Spinal cord (tissue), 9 donors: ENCODE measurements at regions not wholly inside any gene's neighbourhood (a gene's known extent, or its start where the extent isn't known, plus 50 kb on each side); places are given as distances from the start of the nearest gene placed in this dataset.

Experiments
- DNase-seq, 6 donors: peaks; one replicate each; pipeline versions ENCODE4 v3.0.0 to v3.0.0-alpha.2; 2013 to 2015; ENCODE audit warnings: low spot score in 6 of 6, low read depth in 4 of 6
- H3K27ac ChIP-seq: one replicate; pipeline ENCODE4 v1.5.1; 2013; ENCODE audit warnings: low read depth, low read length, control low read depth
- H3K27me3 ChIP-seq: one replicate; pipeline ENCODE4 v1.6.1; 2013; ENCODE audit warnings: low read length; ENCODE audit not compliant: control insufficient read depth, insufficient read depth
- H3K36me3 ChIP-seq: one replicate; pipeline ENCODE4 v1.6.1; 2013; ENCODE audit warnings: low read length; ENCODE audit not compliant: control insufficient read depth, insufficient read depth
- H3K4me1 ChIP-seq: one replicate; pipeline ENCODE4 v1.6.1; 2013; ENCODE audit warnings: low read length; ENCODE audit not compliant: control insufficient read depth, insufficient read depth
- H3K4me3 ChIP-seq: one replicate; pipeline ENCODE4 v1.5.1; 2013; ENCODE audit warnings: low read depth, low read length, control low read depth
- H3K9me3 ChIP-seq: one replicate; pipeline ENCODE4 v1.6.1; 2013; ENCODE audit warnings: low read length; ENCODE audit not compliant: control insufficient read depth, insufficient read depth
- WGBS: methylation state at CpG from one replicate; pipeline ENCODE4 v1.1.5; 2013; ENCODE audit warnings: missing lambda C conversion rate; ENCODE audit not compliant: insufficient coverage; 5-methylcytosine and 5-hydroxymethylcytosine counted together
- donor health status: healthy.

GRCh38 chr2:129068543-129068942 is 749.9 kb upstream of the HS6ST1 start:
- Histone ChIP-seq H3K4me1 (no peaks in the 10 kb centered on the region), H3K27me3 (no peaks in the 10 kb centered on the region), H3K4me3 (no peak overlapping the region), H3K9me3 (no peaks in the 10 kb centered on the region), H3K36me3 (no peaks in the 10 kb centered on the region), H3K27ac (no peak overlapping the region)
- no peak for DNase-seq
- WGBS = 74% methylated on average over 3 of the region's 5 CpGs

GRCh38 chr2:129069875-129070594 is 751.4 kb upstream of the HS6ST1 start:
- 89% methylated on average over 12 of the region's 12 CpGs for WGBS
- DNase-seq = no peak
- no peak overlapping the region for H3K4me3 ChIP-seq
- H3K27ac ChIP-seq = no peak overlapping the region
- no peaks in the 10 kb centered on the region for H3K9me3 ChIP-seq
- H3K27me3 ChIP-seq = no peaks in the 10 kb centered on the region
- H3K4me1 ChIP-seq = no peaks in the 10 kb centered on the region
- H3K36me3 ChIP-seq = no peaks in the 10 kb centered on the region

- Histone ChIP-seq H3K36me3 (no peaks in the 10 kb centered on the region), H3K4me1 (no peaks in the 10 kb centered on the region), H3K27me3 (no peaks in the 10 kb centered on the region), H3K4me3 (no peak overlapping the region), H3K9me3 (no peaks in the 10 kb centered on the region), H3K27ac (no peak overlapping the region)
- WGBS = 86% methylated on average over 3 of the region's 3 CpGs
- DNase-seq = no peak
Observed at GRCh38 chr2:129070663-129071062, 752.0 kb upstream of the HS6ST1 start.

GRCh38 chr2:129071531-129071930 is 752.9 kb upstream of the HS6ST1 start:
- Histone ChIP-seq H3K36me3 (no peaks in the 10 kb centered on the region), H3K4me1 (no peaks in the 10 kb centered on the region)
- WGBS = no CpG with 5 or more reads among the region's 6 CpGs

GRCh38 chr2:129074298-129074920 is 755.7 kb upstream of the HS6ST1 start:
- DNase-seq = no peak
- H3K36me3 ChIP-seq = no peaks in the 10 kb centered on the region
- H3K4me1 ChIP-seq = no peaks in the 10 kb centered on the region
- H3K9me3 ChIP-seq = no peaks in the 10 kb centered on the region
- no peaks in the 10 kb centered on the region for H3K27me3 ChIP-seq
- WGBS = 88% methylated on average over 1 of the region's 3 CpGs
- no peak overlapping the region for H3K4me3 ChIP-seq
- H3K27ac ChIP-seq = no peak overlapping the region

More at GRCh38 chr2:129071531-129071930, 752.9 kb upstream of the HS6ST1 start:
- no peak for DNase-seq
- H3K9me3 ChIP-seq = no peaks in the 10 kb centered on the region
- H3K27ac ChIP-seq = no peak overlapping the region
- H3K27me3 ChIP-seq = no peaks in the 10 kb centered on the region
- no peak overlapping the region for H3K4me3 ChIP-seq

- Histone ChIP-seq H3K4me3 (no peak overlapping the region), H3K36me3 (no peaks in the 10 kb centered on the region), H3K4me1 (no peaks in the 10 kb centered on the region), H3K9me3 (no peaks in the 10 kb centered on the region), H3K27me3 (no peaks in the 10 kb centered on the region), H3K27ac (no peak overlapping the region)
- no peak for DNase-seq
- WGBS = 93% methylated on average over 3 of the region's 3 CpGs
Observed at GRCh38 chr2:129078548-129078947, 759.9 kb upstream of the HS6ST1 start.

- Histone ChIP-seq H3K27me3 (no peaks in the 10 kb centered on the region), H3K27ac (no peak overlapping the region), H3K4me3 (no peak overlapping the region), H3K9me3 (no peaks in the 10 kb centered on the region), H3K36me3 (no peaks in the 10 kb centered on the region), H3K4me1 (no peaks in the 10 kb centered on the region)
- 43% methylated on average over 2 of the region's 7 CpGs for WGBS
- DNase-seq = no peak
Observed at GRCh38 chr2:129080715-129081476, 762.2 kb upstream of the HS6ST1 start.

GRCh38 chr2:129085386-129085785 is 766.7 kb upstream of the HS6ST1 start:
- no peaks in the 10 kb centered on the region for H3K4me1 ChIP-seq
- no peaks in the 10 kb centered on the region for H3K36me3 ChIP-seq
- no peak for DNase-seq
- no peaks in the 10 kb centered on the region for H3K27me3 ChIP-seq
- no peak overlapping the region for H3K4me3 ChIP-seq
- WGBS = 86% methylated on average over 1 of the region's 3 CpGs
- no peak overlapping the region for H3K27ac ChIP-seq
- no peaks in the 10 kb centered on the region for H3K9me3 ChIP-seq

- Histone ChIP-seq H3K27me3 (no peaks in the 10 kb centered on the region), H3K27ac (no peak overlapping the region), H3K9me3 (no peaks in the 10 kb centered on the region), H3K4me1 (no peaks in the 10 kb centered on the region), H3K4me3 (no peak overlapping the region), H3K36me3 (no peaks in the 10 kb centered on the region)
- peak in 2 of 6 donors; percentile 41 to 82 for DNase-seq
- WGBS = 94% methylated on average over 2 of the region's 2 CpGs
Observed at GRCh38 chr2:129087133-129087813, 768.6 kb upstream of the HS6ST1 start.
